Inferior parietal cortex (tissue), 1 donor: ENCODE measurements at regions not wholly inside any gene's neighbourhood (a gene's known extent, or its start where the extent isn't known, plus 50 kb on each side); places are given as distances from the start of the nearest gene placed in this dataset.

Experiments used
- DNase-seq: peaks from one replicate; pipeline ENCODE4 v3.0.0-alpha.2; 2016; ENCODE audit errors: extremely low spot score

DNA sequence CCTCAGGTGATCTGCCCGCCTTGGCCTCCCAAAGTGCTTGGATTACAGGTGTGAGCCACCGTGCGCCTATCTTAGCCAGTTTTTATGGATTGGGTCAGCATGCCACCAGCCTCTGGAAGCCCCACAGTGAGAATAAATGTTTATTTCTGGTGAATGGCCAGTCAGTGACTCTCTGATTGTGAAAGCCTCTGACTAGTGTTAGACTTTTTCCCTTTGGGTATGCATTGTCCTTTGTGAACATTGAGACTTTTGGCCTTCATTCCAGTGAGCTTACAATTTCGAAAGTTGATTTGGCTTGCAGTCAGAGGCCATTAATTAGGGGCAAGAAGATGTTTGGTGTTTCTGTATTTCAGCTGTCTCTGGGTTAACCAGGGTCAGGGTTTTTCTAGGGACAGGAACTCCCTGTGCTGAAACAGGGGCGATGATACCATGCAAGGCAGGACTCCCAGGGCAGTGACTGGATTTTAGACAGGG is 274.5 kb upstream of the C2CD4B start:
- no peak for DNase-seq

- no peak for DNase-seq
These were observed 275.4 kb upstream of the C2CD4B start for GRCh38 chr15:62440362-62441105.

DNA sequence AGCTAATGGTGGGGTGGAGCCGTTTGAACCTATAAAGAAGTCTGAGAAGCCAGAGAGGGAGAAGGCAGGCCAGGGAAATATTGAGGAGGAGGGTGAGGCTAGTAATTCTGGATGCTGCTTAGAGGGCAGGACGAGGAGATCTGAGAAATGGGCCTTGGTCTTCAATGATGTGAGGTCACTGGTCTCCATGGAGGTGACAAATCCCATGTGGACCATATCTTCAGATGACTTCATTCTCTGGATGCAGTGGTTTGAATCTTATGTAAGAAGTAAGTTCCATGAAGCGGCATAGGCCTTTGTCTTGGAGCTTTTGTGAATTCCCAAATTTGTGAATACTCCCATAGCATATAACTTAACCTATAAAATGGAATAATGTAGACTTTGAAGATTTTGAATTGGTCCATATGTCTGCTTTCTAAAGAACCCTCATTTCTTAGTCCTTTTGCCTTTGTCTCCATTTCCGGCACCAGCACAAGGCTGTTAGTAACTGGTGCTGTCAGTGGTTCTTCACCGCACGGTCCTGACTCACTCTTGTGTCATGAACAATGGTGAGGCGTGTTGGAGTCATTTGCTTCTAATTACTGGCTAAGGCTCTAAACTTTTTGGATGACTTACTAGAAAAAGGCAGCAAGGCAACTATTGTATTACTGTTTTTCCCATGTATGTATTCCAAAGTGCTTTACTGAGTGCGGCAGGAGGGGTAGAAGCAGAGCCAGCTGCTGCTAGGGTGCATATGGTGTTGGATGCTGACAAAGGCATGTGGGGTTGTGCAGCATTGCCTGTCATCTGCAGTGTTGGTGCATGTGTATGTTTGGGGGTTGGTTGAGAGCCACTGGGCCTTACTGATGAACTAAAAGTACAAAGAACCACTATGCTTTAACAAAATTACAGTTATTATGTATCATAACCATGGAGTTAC is 279.3 kb upstream of the C2CD4B start:
- no peak for DNase-seq

- DNase-seq, result no peak
These were observed 280.2 kb upstream of the C2CD4B start for GRCh38 chr15:62445244-62445643.

DNA sequence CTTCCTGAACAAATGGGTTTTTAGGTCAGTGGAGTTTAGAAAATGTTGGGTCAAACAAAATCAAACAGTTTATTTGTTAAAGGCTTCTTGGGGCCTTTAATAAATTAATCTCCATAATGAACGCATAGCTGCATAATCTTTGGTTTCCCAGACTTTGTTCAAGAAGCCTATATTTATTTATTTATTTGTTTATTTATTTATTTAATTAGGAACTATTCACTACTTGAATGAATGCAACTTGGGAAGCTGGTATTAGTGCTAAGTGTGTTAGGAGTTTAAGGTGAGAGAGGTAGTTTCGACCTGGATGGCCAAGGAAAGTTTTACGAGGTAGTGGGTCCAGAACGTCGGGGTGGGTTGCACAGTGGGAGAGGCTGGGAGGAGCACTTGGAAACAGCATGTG is 281.9 kb upstream of the C2CD4B start:
- no peak for DNase-seq

- DNase-seq, result no peak
These were observed 282.7 kb upstream of the C2CD4B start for GRCh38 chr15:62447742-62448141.

DNA sequence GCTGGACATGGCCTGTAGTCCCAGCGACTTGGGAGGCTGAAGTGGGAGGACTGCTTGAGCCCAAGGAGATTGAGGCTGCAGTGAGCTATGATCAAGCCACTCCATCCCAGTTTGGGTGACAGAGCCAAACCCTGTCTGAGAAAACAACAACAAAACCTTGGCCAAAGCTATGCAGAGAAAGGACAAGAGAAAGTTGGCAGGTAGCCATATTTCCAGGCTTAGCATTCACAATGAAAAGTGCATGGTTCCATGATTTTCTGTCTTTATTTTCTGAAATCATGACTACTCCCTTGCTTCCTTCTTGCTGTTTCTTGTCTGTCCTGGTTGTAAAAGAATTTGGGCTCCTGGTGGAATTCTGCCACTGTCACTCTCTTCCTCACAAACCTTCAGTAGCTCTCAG is 284.6 kb upstream of the C2CD4B start:
- DNase-seq, result no peak

DNA sequence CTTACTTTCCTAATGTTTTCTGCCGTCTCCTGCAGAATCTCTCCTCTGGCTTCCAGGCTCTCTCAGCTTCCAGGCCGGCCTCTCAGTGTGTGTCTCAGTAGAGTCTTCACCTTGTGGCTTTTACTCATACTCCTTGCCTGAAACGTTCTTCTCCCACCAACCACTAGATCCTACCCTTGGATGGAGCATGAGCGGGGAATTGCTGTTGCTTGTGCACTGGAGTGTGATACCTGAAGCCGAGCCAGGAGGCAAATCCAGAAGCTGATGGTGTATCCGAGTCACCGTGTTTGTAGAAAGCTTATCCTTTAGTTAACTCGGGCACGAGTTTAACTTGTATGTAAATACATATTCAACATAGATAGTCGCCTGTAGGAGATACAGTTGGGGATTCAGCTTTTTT is 285.0 kb upstream of the C2CD4B start:
- no peak for DNase-seq

DNA sequence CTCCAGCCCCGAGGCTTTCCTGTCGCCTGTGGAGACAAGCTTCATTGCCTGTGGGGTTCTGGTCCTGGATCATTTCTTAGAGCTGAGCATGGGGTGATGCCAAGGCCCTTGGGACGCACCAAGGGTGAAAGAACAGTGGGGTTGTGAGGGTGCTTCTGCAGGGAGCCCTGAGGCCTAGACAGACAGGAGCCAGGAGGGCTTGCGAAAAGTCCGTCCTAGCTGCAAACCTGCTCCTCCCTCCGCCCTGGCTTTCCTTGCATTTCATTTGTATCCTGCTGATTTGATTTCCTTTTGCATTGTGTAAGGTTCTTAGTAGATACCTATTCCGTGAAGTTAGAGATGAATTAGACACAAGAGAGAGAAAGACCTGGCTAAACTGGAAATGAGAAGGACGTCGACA is 286.9 kb upstream of the C2CD4B start:
- no peak for DNase-seq

DNA sequence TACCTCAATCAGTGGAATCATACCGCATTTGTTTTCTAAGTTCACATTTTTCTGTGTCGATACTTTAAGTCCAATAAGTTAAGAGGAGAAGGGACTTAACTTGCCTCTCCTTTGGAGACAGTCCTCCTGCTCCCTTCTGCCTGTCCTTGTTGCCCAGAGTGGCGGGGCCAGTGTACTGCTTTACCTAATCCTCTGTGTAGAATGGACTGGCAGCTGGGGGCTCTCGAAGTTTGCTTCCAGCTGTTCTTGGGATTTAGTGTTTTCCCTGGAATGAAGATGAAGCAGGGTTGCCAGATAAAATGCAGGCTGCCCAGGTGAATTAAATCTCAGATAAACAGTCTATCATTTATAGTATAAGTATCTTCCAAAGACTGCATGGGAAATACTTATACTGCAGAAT is 287.6 kb upstream of the C2CD4B start:
- no peak for DNase-seq

GRCh38 chr15:62453375-62453774 is 288.3 kb upstream of the C2CD4B start:
- DNase-seq, result no peak

GRCh38 chr15:62453981-62454380 is 288.9 kb upstream of the C2CD4B start:
- DNase-seq, result no peak

- no peak for DNase-seq
These were observed 289.6 kb upstream of the C2CD4B start for GRCh38 chr15:62454567-62455172.

DNA sequence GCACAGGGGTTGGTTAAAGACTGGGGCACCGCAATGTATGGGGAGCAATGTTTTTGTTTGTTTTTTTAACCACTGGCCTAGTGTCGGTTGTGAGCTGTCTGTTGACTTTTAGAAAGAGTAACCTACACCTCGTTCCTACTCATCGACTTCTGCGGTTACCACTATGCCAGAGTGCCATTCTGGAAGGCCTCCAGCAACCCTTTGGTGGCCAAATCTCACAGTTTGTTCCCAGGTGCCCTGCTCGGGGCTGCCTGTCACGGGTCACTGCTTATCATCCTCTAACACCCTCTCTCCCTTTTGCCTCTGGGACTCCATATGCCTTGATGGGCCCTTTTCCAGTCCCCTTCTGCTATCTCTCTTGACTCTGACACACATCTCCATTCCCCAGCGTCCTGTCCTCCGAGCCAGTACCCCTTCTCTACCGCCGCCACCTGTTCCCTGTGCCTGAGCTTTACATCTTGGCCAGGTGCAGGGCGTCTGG is 290.4 kb upstream of the C2CD4B start:
- no peak for DNase-seq

DNA sequence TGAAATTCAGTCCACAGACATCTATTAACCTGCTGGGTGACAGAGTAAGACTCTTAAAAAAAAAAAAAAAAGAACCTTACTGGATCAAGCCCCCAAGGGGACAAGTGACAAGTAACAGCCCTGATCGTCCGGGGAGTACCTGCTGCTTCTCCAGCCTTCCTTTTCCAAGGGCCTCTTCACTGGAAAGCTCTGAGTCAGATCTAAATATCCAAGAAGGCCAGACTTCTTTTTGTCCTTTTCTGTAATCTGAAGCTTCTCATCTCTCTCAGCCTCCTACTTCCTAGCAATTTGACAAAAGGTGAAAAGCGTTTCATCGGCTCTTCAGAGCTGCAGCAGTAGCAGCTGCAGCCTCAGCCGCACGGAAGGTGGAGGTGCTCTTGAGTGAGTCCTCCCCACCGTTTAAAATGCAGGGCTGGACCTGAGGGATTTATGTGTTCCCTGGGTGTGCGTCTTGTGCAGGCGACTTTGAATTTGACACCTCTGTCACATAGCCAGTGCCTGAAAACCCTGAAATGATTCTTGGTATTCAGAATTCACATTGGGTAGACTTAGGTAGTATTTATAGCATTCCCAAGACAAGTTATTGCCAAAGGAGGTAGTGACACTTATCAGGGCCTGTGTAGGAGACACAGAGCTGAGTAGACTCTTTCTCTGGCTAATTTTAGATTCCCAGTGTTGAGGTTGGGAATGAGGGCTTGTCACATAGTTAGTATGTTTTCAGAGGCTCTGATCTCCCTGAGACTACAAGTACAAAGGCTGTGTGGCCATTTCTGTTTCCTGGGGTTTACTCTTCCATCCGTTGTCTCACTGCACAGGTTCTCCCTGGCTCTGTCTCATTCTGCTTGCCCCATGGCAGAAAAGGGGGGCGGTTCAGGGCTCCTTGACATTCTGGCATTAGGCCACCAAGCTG is 291.2 kb upstream of the C2CD4B start:
- peak; percentile 38 for DNase-seq

- no peak for DNase-seq
These were observed 292.0 kb upstream of the C2CD4B start for GRCh38 chr15:62457100-62457499.

GRCh38 chr15:62459875-62460274 is 294.8 kb upstream of the C2CD4B start:
- no peak for DNase-seq

- no peak for DNase-seq
These were observed 297.2 kb upstream of the C2CD4B start for GRCh38 chr15:62462268-62462667.

DNA sequence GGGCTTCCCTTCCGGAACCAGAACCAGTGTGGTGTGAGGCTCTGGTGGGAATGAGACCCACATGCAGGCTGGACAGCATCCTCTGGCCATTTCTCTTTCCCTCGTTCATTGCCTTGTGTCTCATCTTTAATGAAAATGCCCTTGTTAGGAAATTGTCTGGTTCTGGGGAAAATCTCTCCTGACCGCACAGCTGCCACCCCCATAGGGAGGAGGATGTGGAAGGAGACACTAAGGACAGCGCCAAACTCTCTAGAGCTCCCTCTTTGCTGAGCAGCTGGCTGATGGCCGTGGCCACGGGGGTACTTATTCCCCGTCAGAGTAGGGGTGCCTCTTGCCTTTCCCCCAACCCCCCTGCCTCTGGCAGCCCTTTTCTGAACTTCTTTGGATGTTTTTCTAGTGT is 297.6 kb upstream of the C2CD4B start:
- no peak for DNase-seq

DNA sequence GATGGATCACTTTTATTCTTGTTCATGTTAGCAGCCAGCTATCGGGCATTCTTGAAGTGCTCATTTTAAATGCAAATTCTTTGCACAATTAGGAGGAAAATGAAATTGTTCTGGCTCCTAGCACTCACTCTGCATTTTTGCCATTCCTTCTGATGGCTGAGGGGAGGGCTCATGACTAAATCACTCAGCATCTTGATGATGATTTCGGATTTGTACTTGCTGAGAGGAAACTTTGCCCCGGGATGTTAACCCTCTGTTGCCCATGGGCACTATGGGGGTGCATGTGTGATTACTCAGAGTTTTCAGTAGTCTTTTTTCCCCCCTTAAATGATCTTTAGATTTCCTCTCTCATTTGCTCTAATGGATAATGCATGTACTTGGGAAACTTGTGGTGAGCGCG is 299.6 kb upstream of the C2CD4B start:
- DNase-seq, result no peak

GRCh38 chr15:62465173-62465572 is 300.1 kb upstream of the C2CD4B start:
- DNase-seq, result no peak
